Epithelial cell of esophagus (primary cell): ENCODE measurements at regions not wholly inside any gene's neighbourhood (a gene's known extent, or its start where the extent isn't known, plus 50 kb on each side); places are given as distances from the start of the nearest gene placed in this dataset.
"Not testable (repeated sequence)": the region's sequence is repeated elsewhere in the genome, so short reads cannot be mapped to it uniquely, and the experiment has no call there.

Experiments
- DNase-seq: peaks from one replicate; pipeline ENCODE4 v3.0.0; 2010; ENCODE audit warnings: low read depth
- H3K4me3 ChIP-seq: 2 replicates; pipeline ENCODE4 v1.5.1; 2011; ENCODE audit warnings: mild to moderate bottlenecking, low read length, control low read depth
- TF ChIP-seq, protein P1 (sequence below): IDR thresholded peaks from 2 replicates; pipeline ENCODE4 v1.5.1; 2011; ENCODE audit warnings: low read depth, mild to moderate bottlenecking, low read length, control low read depth, inconsistent platforms; ENCODE audit not compliant: insufficient read depth; ENCODE audit errors: missing control alignments

- TF ChIP-seq, protein P1, sequence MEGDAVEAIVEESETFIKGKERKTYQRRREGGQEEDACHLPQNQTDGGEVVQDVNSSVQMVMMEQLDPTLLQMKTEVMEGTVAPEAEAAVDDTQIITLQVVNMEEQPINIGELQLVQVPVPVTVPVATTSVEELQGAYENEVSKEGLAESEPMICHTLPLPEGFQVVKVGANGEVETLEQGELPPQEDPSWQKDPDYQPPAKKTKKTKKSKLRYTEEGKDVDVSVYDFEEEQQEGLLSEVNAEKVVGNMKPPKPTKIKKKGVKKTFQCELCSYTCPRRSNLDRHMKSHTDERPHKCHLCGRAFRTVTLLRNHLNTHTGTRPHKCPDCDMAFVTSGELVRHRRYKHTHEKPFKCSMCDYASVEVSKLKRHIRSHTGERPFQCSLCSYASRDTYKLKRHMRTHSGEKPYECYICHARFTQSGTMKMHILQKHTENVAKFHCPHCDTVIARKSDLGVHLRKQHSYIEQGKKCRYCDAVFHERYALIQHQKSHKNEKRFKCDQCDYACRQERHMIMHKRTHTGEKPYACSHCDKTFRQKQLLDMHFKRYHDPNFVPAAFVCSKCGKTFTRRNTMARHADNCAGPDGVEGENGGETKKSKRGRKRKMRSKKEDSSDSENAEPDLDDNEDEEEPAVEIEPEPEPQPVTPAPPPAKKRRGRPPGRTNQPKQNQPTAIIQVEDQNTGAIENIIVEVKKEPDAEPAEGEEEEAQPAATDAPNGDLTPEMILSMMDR, result no peak
- DNase-seq, result no peak
- no peak overlapping the region for H3K4me3 ChIP-seq
These were observed 61.2 kb upstream of the AGR3 start for GRCh38 chr7:16942929-16943509.

- no peak overlapping the region for H3K4me3 ChIP-seq
- TF ChIP-seq, protein P1, result no peak
- DNase-seq, result peak; percentile 10
These were observed 63.2 kb upstream of the AGR3 start for GRCh38 chr7:16944936-16945335.

GRCh38 chr7:16945372-16945771 is 63.6 kb upstream of the AGR3 start:
- DNase-seq, result no peak
- no peak overlapping the region for H3K4me3 ChIP-seq
- TF ChIP-seq, protein P1, result no peak

DNA sequence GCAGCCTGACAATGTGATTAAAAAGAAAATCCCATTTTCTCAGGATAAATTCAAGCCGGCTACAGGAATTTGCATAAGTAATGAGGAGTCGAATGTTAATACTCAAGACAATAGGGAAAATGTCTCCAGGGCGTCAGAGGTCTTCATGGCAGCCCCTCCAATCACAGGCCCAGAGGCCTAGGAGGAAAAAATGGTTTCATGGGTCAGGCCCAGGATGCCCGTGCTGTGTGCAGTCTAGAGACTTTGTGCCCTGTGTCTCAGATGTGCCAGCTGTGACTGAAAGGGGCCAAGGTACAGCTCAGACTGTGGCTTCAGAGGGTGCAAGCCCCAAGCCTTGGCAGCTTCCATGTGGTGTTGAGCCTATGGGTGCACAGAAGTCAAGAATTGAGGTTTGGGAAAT is 66.3 kb upstream of the AGR3 start:
- not testable (repeated sequence) for H3K4me3 ChIP-seq, DNase-seq

DNA sequence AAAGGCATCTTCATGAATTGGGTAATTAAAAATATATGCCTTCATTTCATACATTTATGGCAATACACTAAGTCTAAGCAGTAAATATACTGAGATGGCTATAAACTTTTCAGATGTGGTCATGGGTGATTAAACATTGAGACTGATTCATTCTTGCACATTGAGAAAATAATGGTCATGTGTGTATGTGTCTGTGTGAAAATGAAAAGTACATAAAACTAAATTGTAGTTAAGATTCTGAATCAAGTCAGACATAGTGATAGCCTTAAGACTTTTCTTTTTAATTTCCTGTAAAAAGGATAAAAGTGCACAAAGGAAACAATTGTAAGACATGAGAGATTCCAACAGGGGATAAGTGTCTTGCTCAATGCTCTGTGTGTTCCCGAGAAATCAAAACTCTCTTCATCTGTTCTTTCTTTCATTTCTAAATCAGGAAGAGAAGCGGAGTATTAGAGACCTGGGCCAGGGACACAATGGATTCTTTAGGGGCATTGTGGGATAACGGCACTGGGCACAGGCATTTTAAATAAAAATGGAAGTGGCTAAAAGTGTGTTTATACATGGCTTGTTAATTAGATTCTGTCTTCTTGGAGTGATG is 69.8 kb upstream of the AGR3 start:
- peak; percentile 34 for DNase-seq
- no peak overlapping the region for H3K4me3 ChIP-seq
- TF ChIP-seq, protein P1, result no peak

DNA sequence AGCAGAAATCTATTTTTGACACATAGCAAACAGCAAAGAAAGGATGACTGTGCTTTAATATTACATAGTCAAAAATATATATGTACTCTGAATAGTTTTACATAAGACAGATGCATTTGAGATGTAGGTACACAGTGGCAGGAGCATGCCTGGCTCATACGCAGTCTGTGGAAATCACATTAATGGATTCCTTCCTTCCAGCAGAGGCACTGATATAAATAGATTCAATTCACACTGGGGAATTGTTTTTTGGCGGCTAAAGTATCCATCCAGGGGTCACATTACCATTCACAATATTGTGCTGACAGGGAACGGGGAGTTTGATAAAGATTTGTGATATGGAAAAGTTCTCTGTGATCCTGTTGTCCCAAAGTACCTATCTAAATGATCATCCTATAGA is 72.5 kb upstream of the AGR3 start:
- no peak overlapping the region for H3K4me3 ChIP-seq
- TF ChIP-seq, protein P1, result no peak
- no peak for DNase-seq

GRCh38 chr7:16958724-16959123 is 76.9 kb upstream of the AGR3 start:
- no peak overlapping the region for H3K4me3 ChIP-seq
- no peak for DNase-seq
- TF ChIP-seq, protein P1, result no peak
